ENCODE measurements at regions not wholly inside any gene's neighbourhood (a gene's known extent, or its start where the extent isn't known, plus 50 kb on each side); places are given as distances from the start of the nearest gene placed in this dataset.

GRCh38 chr3:139745831-139746230 lies 68.1 kb upstream of the NMNAT3 start:
- no peak for TF ChIP-seq CTCF (IDR thresholded peaks at IDR 0.05; ENCODE audit: insufficient read depth, low read length)
- peak; percentile 17 for DNase-seq (ENCODE audit: low read depth)
- no peak overlapping the region for H3K4me3 ChIP-seq (ENCODE audit: low read depth, low read length)

GRCh38 chr3:139738697-139739096 lies 60.9 kb upstream of the NMNAT3 start:
- H3K4me3 ChIP-seq (ENCODE audit: low read depth, low read length), result no peak overlapping the region
- DNase-seq (ENCODE audit: low read depth), result no peak
- TF ChIP-seq CTCF (IDR thresholded peaks at IDR 0.05; ENCODE audit: insufficient read depth, low read length), result no peak

GRCh38 chr3:139737682-139738361 lies 60.0 kb upstream of the NMNAT3 start:
- TF ChIP-seq CTCF (IDR thresholded peaks at IDR 0.05; ENCODE audit: insufficient read depth, low read length), result no peak
- H3K4me3 ChIP-seq (ENCODE audit: low read depth, low read length), result no peak overlapping the region
- no peak for DNase-seq (ENCODE audit: low read depth)

DNA sequence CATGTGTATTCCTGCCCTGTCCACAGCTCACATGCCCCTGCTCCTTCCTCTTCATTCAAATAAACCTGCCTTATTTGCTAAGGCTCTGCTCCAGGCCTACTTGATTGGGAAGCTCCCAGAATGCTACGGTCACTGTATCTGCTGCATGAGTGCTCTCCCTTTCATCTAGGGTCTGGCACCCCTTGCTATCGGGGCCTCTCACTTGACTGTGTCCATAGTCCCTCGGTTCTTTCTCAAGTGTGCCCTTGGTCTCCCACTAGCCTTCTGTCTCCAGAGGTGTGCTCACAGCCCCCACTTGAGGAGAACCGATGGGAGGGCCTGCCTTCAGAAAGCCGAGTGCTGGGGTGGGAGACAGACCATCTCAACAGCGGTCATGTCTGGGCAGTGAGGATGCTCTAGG lies 57.4 kb upstream of the NMNAT3 start:
- TF ChIP-seq CTCF (IDR thresholded peaks at IDR 0.05; ENCODE audit: insufficient read depth, low read length), result no peak

DNA sequence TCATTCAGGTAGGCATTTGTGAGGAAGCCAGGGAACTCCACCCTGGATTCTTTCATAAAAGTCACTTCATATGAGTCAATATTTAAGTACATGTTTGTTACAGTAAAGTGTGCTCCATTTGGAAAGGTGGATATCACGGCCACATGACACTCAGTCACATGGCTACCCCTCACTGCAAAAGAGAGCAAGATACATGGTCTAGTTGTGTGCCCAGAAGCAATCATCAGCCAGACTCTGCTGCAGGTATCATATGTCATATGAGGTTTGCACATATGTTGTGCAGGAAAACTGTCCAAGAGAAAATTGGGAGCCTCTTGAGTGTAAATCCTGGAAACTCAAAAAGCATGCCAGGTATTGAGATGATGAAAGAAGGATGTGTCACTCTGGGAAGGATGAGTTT lies 55.0 kb upstream of the NMNAT3 start:
- no peak for TF ChIP-seq CTCF (IDR thresholded peaks at IDR 0.05; ENCODE audit: insufficient read depth, low read length)
- DNase-seq (ENCODE audit: low read depth), result no peak
- no peak overlapping the region for H3K4me3 ChIP-seq (ENCODE audit: low read depth, low read length)

More for the DNA sequence above, 57.4 kb upstream of the NMNAT3 start:
- DNase-seq (ENCODE audit: low read depth), result no peak
- no peak overlapping the region for H3K4me3 ChIP-seq (ENCODE audit: low read depth, low read length)

GRCh38 chr3:139729300-139729699 lies 51.5 kb upstream of the NMNAT3 start:
- no peak for TF ChIP-seq CTCF (IDR thresholded peaks at IDR 0.05; ENCODE audit: insufficient read depth, low read length)
- H3K4me3 ChIP-seq (ENCODE audit: low read depth, low read length), result no peak overlapping the region
- DNase-seq (ENCODE audit: low read depth), result no peak

DNA sequence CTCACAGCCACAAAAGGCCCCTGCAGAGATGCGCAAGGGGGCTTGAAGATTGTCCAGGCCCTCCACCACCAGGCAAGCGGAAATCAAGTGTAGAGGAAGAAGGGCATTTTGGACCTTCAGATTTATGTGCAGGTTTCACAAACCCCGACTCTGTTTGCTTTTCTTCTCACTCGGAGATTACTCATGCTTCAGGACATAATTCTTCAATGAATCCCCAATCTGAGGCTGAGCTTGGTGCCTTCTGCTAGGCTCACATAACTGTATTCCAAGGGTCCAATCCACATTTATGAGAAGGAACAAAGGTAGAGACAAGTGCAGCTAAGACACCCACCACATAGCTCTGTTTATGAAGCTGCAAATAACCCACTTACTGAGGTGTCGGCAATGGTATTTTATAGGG lies 50.6 kb upstream of the NMNAT3 start:
- TF ChIP-seq CTCF (IDR thresholded peaks at IDR 0.05; ENCODE audit: insufficient read depth, low read length), result no peak
- DNase-seq (ENCODE audit: low read depth), result no peak

More for the DNA sequence above, 50.6 kb upstream of the NMNAT3 start:
- H3K4me3 ChIP-seq (ENCODE audit: low read depth, low read length), result no peak overlapping the region

Measured in fibroblast of the aortic adventitia (primary cell).